SK-N-SH (cell line): ENCODE measurements at regions not wholly inside any gene's neighbourhood (a gene's known extent, or its start where the extent isn't known, plus 50 kb on each side); places are given as distances from the start of the nearest gene placed in this dataset.

Experiments used
- CTCF ChIA-PET: fragments of 300-600, 350-600 bp; formaldehyde crosslinking; extraction: SDS; loops from one replicate; lab custom pipeline; 2021; lab: Yijun Ruan, JAX
- POLR2A ChIA-PET: fragments of 350-600 bp; sonication (Branson Sonifier 250); formaldehyde crosslinking; extraction: SDS; loops from one replicate; lab custom pipeline; 2020; ENCODE audit warnings: antibody characterized with exemption, inconsistent platforms; lab: Yijun Ruan, JAX
- DNase-seq: peaks from one replicate; pipeline ENCODE4 v3.0.0; 2012
- H2AFZ ChIP-seq: fragments of 200-600 bp; sonication (generic); 2 replicates; pipeline ENCODE4 v1.8.1; 2016; ENCODE audit warnings: antibody characterized with exemption, mild to moderate bottlenecking, low read depth
- H3F3A ChIP-seq: fragments of 200-600 bp; sonication (generic); replicated peaks from 2 replicates; pipeline ENCODE3; 2016; ENCODE audit warnings: antibody characterized with exemption, mild to moderate bottlenecking; ENCODE audit not compliant: insufficient read depth
- H3K27ac ChIP-seq, 2 experiments: fragments of 200-500 bp in 1 of 2; fragments of 200-600 bp in 1 of 2; sonication (Bioruptor generic) in 1 of 2; sonication (generic), shearing (Covaris generic) in 1 of 2; 2 replicates each; pipeline versions ENCODE4 v1.5.1 to v1.6.1; 2014 to 2016; ENCODE audit warnings: low read depth in 2 of 2, inconsistent platforms in 1 of 2, low read length in 1 of 2, mild to moderate bottlenecking in 1 of 2, mixed read lengths in 1 of 2
- H3K27me3 ChIP-seq: fragments of 200-600 bp; sonication (generic), shearing (Covaris generic); 2 replicates; pipeline ENCODE4 v1.6.1; 2016; ENCODE audit warnings: mixed run types; ENCODE audit not compliant: insufficient read depth
- H3K36me3 ChIP-seq, 2 experiments: fragments of 200-500 bp in 1 of 2; fragments of 200-600 bp in 1 of 2; sonication (Bioruptor generic) in 1 of 2; sonication (generic) in 1 of 2; replicated peaks in 1 of 2; 2 replicates each; pipeline versions ENCODE3 to v1.5.1; 2014 to 2016; ENCODE audit warnings: low read length in 1 of 2, mild to moderate bottlenecking in 1 of 2; ENCODE audit not compliant: insufficient read depth in 2 of 2, control insufficient read depth in 1 of 2
- H3K4me1 ChIP-seq, 2 experiments: fragments of 200-500 bp in 1 of 2; fragments of 200-600 bp in 1 of 2; sonication (Bioruptor generic) in 1 of 2; sonication (generic), shearing (Covaris generic) in 1 of 2; 2 replicates each; pipeline versions ENCODE4 v1.5.1 to v1.6.1; 2014 to 2016; ENCODE audit warnings: low read depth in 1 of 2, low read length in 1 of 2, mixed run types in 1 of 2; ENCODE audit not compliant: insufficient read depth in 2 of 2, control insufficient read depth in 1 of 2
- H3K4me2 ChIP-seq: fragments of 200-600 bp; sonication (generic), shearing (Covaris generic); 2 replicates; pipeline ENCODE4 v1.6.1; 2017; ENCODE audit warnings: mixed run types
- H3K4me3 ChIP-seq, 2 experiments: fragments of 200-500 bp in 1 of 2; fragments of 200-600 bp in 1 of 2; sonication (Bioruptor generic) in 1 of 2; sonication (generic), shearing (Covaris generic) in 1 of 2; 2 replicates each; pipeline versions ENCODE4 v1.5.1 to v1.8.1; 2014 to 2016; ENCODE audit warnings: low read depth in 2 of 2, inconsistent platforms in 1 of 2, low read length in 1 of 2, mild to moderate bottlenecking in 1 of 2, mixed read lengths in 1 of 2, moderate library complexity in 1 of 2
- H3K79me2 ChIP-seq: fragments of 200-600 bp; sonication (generic); 2 replicates; pipeline ENCODE4 v1.8.1; 2017; ENCODE audit warnings: mild to moderate bottlenecking; ENCODE audit not compliant: insufficient read depth
- H3K9ac ChIP-seq: fragments of 200-600 bp; sonication (generic); 2 replicates; pipeline ENCODE4 v1.6.1; 2017; ENCODE audit warnings: mixed run types
- H3K9me2 ChIP-seq: fragments of 200-600 bp; sonication (generic); 2 replicates; pipeline ENCODE4 v1.6.1; 2017; ENCODE audit warnings: mixed run types
- H3K9me3 ChIP-seq: fragments of 200-600 bp; sonication (generic); 2 replicates; pipeline ENCODE4 v1.6.1; 2017; ENCODE audit warnings: mixed run types, mild to moderate bottlenecking, moderate library complexity
- H4K20me1 ChIP-seq: fragments of 200-600 bp; sonication (generic); 2 replicates; pipeline ENCODE4 v1.6.1; 2017; ENCODE audit warnings: mild to moderate bottlenecking, mixed run types; ENCODE audit not compliant: insufficient read depth
- ELF1 ChIP-seq: IDR thresholded peaks from 2 replicates; pipeline ENCODE4 v1.4.0; 2012
- FOXM1 ChIP-seq: IDR thresholded peaks from 2 replicates; pipeline ENCODE4 v1.4.0; 2012; ENCODE audit warnings: low read depth, mild to moderate bottlenecking
- GATA2 ChIP-seq: sonication (generic); formaldehyde crosslinking; IDR thresholded peaks from 2 replicates; pipeline ENCODE4 v1.5.0; 2020; ENCODE audit warnings: mild to moderate bottlenecking, missing genetic modification reagents
- PBX3 ChIP-seq: IDR thresholded peaks from 2 replicates; pipeline ENCODE4; 2012
- RAD21 ChIP-seq: IDR thresholded peaks from 2 replicates; pipeline ENCODE4 v1.6.1; 2012; ENCODE audit warnings: mild to moderate bottlenecking, low read length
- SMC3 ChIP-seq: IDR thresholded peaks from 2 replicates; pipeline ENCODE4 v1.6.1; 2012; ENCODE audit warnings: low read depth, low read length, improper control_type of control experiment
- TEAD4 ChIP-seq: IDR thresholded peaks from 2 replicates; pipeline ENCODE4 v1.4.0; 2012; ENCODE audit warnings: mild to moderate bottlenecking, borderline replicate concordance; ENCODE audit not compliant: insufficient read depth
- USF1 ChIP-seq: IDR thresholded peaks from 2 replicates; pipeline ENCODE4 v1.4.0; 2012; ENCODE audit warnings: low read depth, borderline replicate concordance
- WGBS: methylation state at CpG from one replicate; pipeline ENCODE4 v1.1.6; 2017; ENCODE audit warnings: low lambda C conversion rate; 5-methylcytosine and 5-hydroxymethylcytosine counted together

GRCh38 chr10:111156754-111157153 lies 79.9 kb downstream of the ADRA2A start (continued):
- TF ChIP-seq SMC3 (no peak), FOXM1 (no peak), GATA2 (CRISPR knock-in tag) (no peak)

- no peak for TF ChIP-seq RAD21
- no peak for TF ChIP-seq ELF1
- no peak for TF ChIP-seq USF1
- no peak for TF ChIP-seq TEAD4
- no peak for TF ChIP-seq FOXM1
- WGBS: 9% methylated on average over 3 of the region's 3 CpGs
- POLR2A ChIA-PET: no interaction called here
- Histone ChIP-seq H3F3A (no peaks in the 10 kb centered on the region), H3K79me2 (no peaks in the 10 kb centered on the region), H3K4me3 (no peak overlapping the region), H2AFZ (no peak overlapping the region), H3K9me3 (no peaks in the 10 kb centered on the region), H4K20me1 (no peaks in the 10 kb centered on the region), H3K4me1 (no peaks in the 10 kb centered on the region), H3K36me3 (no peaks in the 10 kb centered on the region), H3K4me2 (no peak overlapping the region), H3K9me2 (no peaks in the 10 kb centered on the region), H3K27me3 (no peaks in the 10 kb centered on the region), H3K9ac (no peak overlapping the region), H3K27ac (no peak overlapping the region)
- CTCF ChIA-PET: interaction anchor here (1.2 kb wide), 1 partner anchor 202 kb away, joined by 4 read pairs; no protein-coding TSS in a partner anchor
- no peak for DNase-seq
Measured at GRCh38 chr10:111158595-111158994, 81.8 kb downstream of the ADRA2A start.

- H4K20me1 ChIP-seq: no peaks in the 10 kb centered on the region
- TF ChIP-seq TEAD4: no peak
- no peak for TF ChIP-seq PBX3
- H3K79me2 ChIP-seq: no peaks in the 10 kb centered on the region
- no peaks in the 10 kb centered on the region for H3K4me1 ChIP-seq
- H3K27ac ChIP-seq: no peak overlapping the region
- H3F3A ChIP-seq: no peaks in the 10 kb centered on the region
- CTCF ChIA-PET: interaction anchor here (0.9 to 1.2 kb wide), 2 partner anchors 85 to 86 kb away, joined by 3 read pairs; partner anchors contain the start of gene ADRA2A
- no peaks in the 10 kb centered on the region for H3K9me3 ChIP-seq
- H3K36me3 ChIP-seq: no peaks in the 10 kb centered on the region
- no peak overlapping the region for H3K4me3 ChIP-seq
- POLR2A ChIA-PET: no interaction called here
- H3K9me2 ChIP-seq: no peaks in the 10 kb centered on the region
- no peak overlapping the region for H3K9ac ChIP-seq
- H3K27me3 ChIP-seq: no peaks in the 10 kb centered on the region
- H2AFZ ChIP-seq: no peak overlapping the region
- WGBS: 16% methylated on average over 7 of the region's 7 CpGs
- no peak overlapping the region for H3K4me2 ChIP-seq
- DNase-seq: no peak
Measured at GRCh38 chr10:111161109-111161874, 84.5 kb downstream of the ADRA2A start.
